HG02943 (cell line): ENCODE measurements at regions not wholly inside any gene's neighbourhood (a gene's known extent, or its start where the extent isn't known, plus 50 kb on each side); places are given as distances from the start of the nearest gene placed in this dataset.
"Not testable (repeated sequence)": the region's sequence is repeated elsewhere in the genome, so short reads cannot be mapped to it uniquely, and the experiment has no call there.

Experiments
- ATAC-seq: cut with Tn5 transposase; IDR thresholded peaks from one replicate; pipeline ENCODE4 v1.9.1; 2021; ENCODE audit warnings: mild to moderate bottlenecking, low read depth, moderate library complexity; ENCODE audit not compliant: unreplicated experiment

- ATAC-seq = no peak
Observed at GRCh38 chr5:91245074-91245452, 138.1 kb downstream of the ARRDC3 start.

GRCh38 chr5:91244380-91245073 is 138.6 kb downstream of the ARRDC3 start:
- no peak for ATAC-seq

- no peak for ATAC-seq
Observed at GRCh38 chr5:91243852-91244251, 139.3 kb downstream of the ARRDC3 start.

DNA sequence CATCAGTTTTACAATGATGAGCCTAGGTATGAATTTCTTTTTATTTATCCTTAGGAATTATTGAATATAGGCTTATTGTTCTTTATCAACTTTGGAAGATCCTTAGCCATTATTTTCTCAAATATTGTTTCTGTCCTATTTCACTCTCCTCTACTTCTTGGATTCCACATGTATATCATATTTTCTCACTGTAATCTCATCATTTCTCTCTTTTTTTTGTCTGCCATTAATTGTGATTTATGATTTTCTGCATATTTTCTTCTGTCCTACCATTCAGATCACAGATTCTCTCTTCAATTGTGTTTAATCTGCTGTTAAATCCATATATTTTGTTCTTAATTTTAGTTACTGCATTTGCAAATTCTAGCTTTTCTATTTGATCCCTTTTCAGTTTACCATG is 139.8 kb downstream of the ARRDC3 start:
- ATAC-seq = no peak

GRCh38 chr5:91241460-91241859 is 141.7 kb downstream of the ARRDC3 start:
- ATAC-seq = not testable (repeated sequence)

- no peak for ATAC-seq
Observed at GRCh38 chr5:91240175-91240574, 142.9 kb downstream of the ARRDC3 start.

GRCh38 chr5:91235271-91235694 is 147.8 kb downstream of the ARRDC3 start:
- ATAC-seq = no peak

GRCh38 chr5:91232523-91232922 is 150.6 kb downstream of the ARRDC3 start:
- ATAC-seq = no peak

GRCh38 chr5:91229031-91229727 is 153.9 kb downstream of the ARRDC3 start:
- ATAC-seq = no peak

- no peak for ATAC-seq
Observed at GRCh38 chr5:91228188-91228587, 154.9 kb downstream of the ARRDC3 start.

DNA sequence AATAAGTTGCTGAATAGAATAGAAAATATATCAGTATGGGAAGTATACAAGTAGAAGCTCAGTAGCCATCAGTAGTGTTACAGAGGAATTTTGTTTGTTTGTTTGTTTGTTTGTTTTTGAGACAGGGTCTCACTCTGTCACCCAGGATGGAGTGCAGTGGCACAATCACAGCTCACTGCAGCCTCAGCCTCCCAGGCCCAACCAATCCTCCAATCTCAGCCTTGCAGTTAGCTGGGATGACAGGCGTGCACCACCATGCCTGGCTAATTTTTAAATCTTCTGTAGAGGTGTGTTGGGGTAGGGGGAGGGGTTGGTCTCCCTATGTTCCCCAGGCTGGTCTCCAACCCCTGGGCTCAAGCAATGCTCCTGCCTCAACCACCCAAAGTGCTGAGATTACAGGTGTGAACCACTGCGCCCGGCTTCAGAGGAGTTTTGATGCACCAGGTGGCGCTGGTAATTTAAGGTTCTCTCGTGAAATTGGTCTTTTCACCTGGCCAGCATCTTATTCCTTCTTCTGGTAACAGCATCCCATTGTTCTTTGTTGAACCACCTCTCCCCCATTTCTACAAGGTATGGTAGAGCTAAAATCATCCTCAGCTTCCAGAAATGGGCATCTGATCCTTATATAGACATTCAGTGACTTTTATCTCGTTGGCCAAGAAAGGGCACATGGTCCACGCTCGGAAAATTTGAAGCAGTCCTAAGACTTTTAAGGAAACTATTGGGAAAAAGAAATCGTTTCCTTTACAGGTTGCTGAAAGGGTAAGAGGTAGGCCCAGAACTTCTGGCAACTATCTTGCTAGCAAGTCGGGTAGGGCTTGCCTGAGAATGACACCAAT is 157.1 kb downstream of the ARRDC3 start:
- ATAC-seq = peak; percentile 74

DNA sequence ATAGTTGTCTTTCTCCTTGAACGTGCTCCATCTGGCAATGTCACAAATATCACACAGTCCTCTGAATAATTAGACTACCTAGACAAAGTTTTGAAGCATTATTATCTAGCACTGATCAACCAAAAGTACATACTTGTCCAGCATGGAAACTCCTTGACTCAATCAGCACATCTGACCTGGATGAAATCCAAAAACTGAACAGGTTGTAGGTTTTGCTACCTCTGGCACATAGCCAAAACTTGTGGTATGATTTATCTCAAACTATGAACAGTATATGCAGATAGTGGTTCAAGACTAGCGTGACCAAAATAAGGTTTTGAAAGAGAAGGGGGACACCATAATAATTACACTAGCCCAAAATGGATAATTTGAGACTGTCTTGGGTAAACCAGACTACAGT is 158.1 kb downstream of the ARRDC3 start:
- no peak for ATAC-seq

- no peak for ATAC-seq
Observed at GRCh38 chr5:91224456-91224855, 158.7 kb downstream of the ARRDC3 start.

DNA sequence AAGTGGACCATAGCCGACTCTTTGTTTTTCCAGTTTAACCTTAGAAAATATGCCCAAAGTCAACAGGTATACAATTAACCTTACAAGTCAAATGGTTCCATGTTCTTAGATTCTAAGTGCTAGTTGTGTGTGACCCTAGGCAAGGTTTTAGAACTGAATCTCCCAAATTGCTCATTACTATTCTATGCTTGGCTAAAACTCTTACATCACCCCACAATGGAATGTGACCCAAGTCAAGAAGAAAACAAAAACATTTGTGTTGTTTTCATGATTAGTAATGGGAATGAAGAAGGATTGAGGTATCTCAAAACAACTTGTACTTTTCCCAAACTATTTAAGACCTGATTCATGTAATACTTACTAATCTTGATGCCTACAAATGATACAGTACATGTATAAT is 159.2 kb downstream of the ARRDC3 start:
- ATAC-seq = no peak

- ATAC-seq = no peak
Observed at GRCh38 chr5:91222482-91222881, 160.6 kb downstream of the ARRDC3 start.

DNA sequence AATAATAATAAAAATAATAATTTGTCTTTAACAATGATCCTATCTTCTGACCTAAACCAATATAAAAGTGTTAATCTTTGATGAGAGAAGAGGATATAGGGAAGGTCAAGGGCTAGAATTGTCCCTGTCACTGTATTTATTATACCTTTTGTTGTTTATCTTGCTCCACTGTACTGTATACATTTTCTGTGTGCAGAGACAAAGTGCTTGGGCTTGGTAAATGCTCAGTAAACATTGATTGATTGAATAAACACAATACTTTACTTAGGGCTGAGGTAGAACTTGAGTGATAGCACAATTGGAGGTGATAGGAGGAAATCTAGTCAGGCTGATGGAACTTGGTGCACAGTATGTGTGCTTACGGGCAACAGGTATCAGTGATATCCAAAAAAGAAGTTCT is 161.2 kb downstream of the ARRDC3 start:
- ATAC-seq = no peak

- ATAC-seq = no peak
Observed at GRCh38 chr5:91219803-91220371, 163.2 kb downstream of the ARRDC3 start.

DNA sequence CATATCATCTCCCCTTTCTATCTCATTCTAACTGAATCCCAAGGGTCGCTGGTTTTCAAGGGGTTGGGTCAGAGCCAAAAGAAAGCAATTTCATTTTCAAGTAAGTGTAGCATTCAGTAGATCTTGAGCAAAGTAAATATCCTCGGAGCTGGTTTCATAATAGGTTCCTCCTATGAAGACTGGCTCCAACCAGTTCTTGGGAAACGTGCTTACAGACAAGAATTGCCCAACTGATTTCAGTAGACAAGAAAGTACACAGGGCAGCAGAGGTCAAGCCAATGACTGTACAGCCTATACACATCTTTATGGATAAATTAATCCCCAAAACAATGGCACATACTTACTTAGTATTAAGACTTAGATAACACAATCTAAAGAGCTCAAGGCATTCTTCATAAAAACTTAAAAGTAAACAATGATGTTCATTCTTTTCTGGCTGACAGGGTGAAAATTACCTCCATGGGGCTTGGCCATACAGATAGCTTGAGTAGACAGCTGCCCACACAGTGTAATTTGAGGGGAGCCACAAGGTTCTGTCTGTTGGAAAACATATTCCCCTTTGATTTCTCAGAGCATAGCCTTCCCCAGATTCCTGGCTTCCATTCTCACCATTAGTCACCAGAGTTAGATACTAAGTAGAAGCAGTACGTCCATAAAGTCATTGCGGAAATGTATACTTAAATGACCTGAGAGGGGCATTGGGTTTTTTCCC is 163.9 kb downstream of the ARRDC3 start:
- no peak for ATAC-seq

DNA sequence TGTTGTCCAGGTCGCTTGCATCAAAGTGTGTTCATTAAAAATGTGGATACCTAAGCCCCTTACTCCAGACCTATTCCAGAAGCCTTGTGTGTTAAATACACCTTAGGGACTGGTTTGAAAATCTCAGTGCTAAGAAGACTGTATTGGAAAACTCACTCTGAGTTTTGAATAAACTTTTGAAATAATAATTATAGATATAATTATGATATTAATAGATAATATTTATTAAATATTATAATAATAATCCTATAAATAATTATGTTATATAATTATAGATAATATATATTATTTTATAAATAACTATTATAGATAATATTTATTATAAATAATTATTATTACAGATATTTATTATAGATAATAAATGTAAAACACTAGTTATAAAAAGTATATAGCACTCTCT is 165.3 kb downstream of the ARRDC3 start:
- ATAC-seq = no peak

- no peak for ATAC-seq
Observed at GRCh38 chr5:91214571-91214970, 168.5 kb downstream of the ARRDC3 start.
